Kidney epithelial cell (primary cell): ENCODE measurements at regions not wholly inside any gene's neighbourhood (a gene's known extent, or its start where the extent isn't known, plus 50 kb on each side); places are given as distances from the start of the nearest gene placed in this dataset.

ENCODE experiments used
- DNase-seq: peaks from one replicate; pipeline ENCODE4 v3.0.0-alpha.2; 2010; ENCODE audit warnings: low read depth
- H3K27me3 ChIP-seq: 2 replicates; pipeline ENCODE4 v1.6.0; 2011; ENCODE audit warnings: low read length; ENCODE audit not compliant: control insufficient read depth, insufficient read depth
- H3K36me3 ChIP-seq: 2 replicates; pipeline ENCODE4 v1.5.1; 2011; ENCODE audit warnings: low read length; ENCODE audit not compliant: control insufficient read depth, insufficient read depth
- H3K4me3 ChIP-seq: 2 replicates; pipeline ENCODE4 v1.5.1; 2011; ENCODE audit warnings: low read depth, mild to moderate bottlenecking, control low read depth, low read length
- CTCF ChIP-seq: IDR thresholded peaks from 2 replicates; pipeline ENCODE4 v1.5.1; 2011; ENCODE audit warnings: mild to moderate bottlenecking, moderate library complexity, low read length, control low read depth, inconsistent platforms; ENCODE audit not compliant: insufficient read depth, poor library complexity, severe bottlenecking

- Histone ChIP-seq H3K4me3 (no peak overlapping the region), H3K36me3 (no peaks in the 10 kb centered on the region), H3K27me3 (peaks cover 3% of the 10 kb centered on the region)
- DNase-seq, result no peak
- TF ChIP-seq CTCF, result no peak
Observed at GRCh38 chr11:116231543-116231942, 541.2 kb downstream of the BUD13 start.

GRCh38 chr11:116230438-116230837, 542.3 kb downstream of the BUD13 start:
- no peak for TF ChIP-seq CTCF
- H3K4me3 ChIP-seq, result no peak overlapping the region

GRCh38 chr11:116229236-116229970, 543.4 kb downstream of the BUD13 start:
- no peak for DNase-seq
- no peak for TF ChIP-seq CTCF
- Histone ChIP-seq H3K36me3 (no peaks in the 10 kb centered on the region), H3K27me3 (no peaks in the 10 kb centered on the region), H3K4me3 (no peak overlapping the region)

More at GRCh38 chr11:116230438-116230837, 542.3 kb downstream of the BUD13 start:
- Histone ChIP-seq H3K36me3 (no peaks in the 10 kb centered on the region), H3K27me3 (peaks cover 3% of the 10 kb centered on the region)
- no peak for DNase-seq

GRCh38 chr11:116226731-116227130, 546.1 kb downstream of the BUD13 start:
- TF ChIP-seq CTCF, result no peak
- no peak for DNase-seq
- H3K27me3 ChIP-seq, result no peaks in the 10 kb centered on the region
- H3K36me3 ChIP-seq, result no peaks in the 10 kb centered on the region
- no peak overlapping the region for H3K4me3 ChIP-seq

- no peak for TF ChIP-seq CTCF
- no peak for DNase-seq
- H3K27me3 ChIP-seq, result no peaks in the 10 kb centered on the region
- H3K4me3 ChIP-seq, result no peak overlapping the region
- no peaks in the 10 kb centered on the region for H3K36me3 ChIP-seq
Observed at GRCh38 chr11:116225784-116226585, 546.8 kb downstream of the BUD13 start.

GRCh38 chr11:116225236-116225635, 547.6 kb downstream of the BUD13 start:
- Histone ChIP-seq H3K36me3 (no peaks in the 10 kb centered on the region), H3K4me3 (no peak overlapping the region), H3K27me3 (no peaks in the 10 kb centered on the region)
- no peak for DNase-seq
- no peak for TF ChIP-seq CTCF
